ENCODE measurements at regions not wholly inside any gene's neighbourhood (a gene's known extent, or its start where the extent isn't known, plus 50 kb on each side); places are given as distances from the start of the nearest gene placed in this dataset.

- no peaks in the 10 kb centered on the region for H3K9me2 ChIP-seq (replicated peaks; ENCODE audit: control insufficient read depth, low read length)
- no peaks in the 10 kb centered on the region for H3K36me3 ChIP-seq (ENCODE audit: control insufficient read depth, low read length)
- no peaks in the 10 kb centered on the region for H3K9me3 ChIP-seq (ENCODE audit: control insufficient read depth, insufficient read depth, low read length)
- H3K27ac ChIP-seq (ENCODE audit: low read depth, low read length): no peak overlapping the region
- no peak overlapping the region for H3K4me3 ChIP-seq (ENCODE audit: low read length)
- H4K20me1 ChIP-seq (ENCODE audit: control insufficient read depth, insufficient read depth, low read depth, low read length): no peaks in the 10 kb centered on the region
- H3K4me2 ChIP-seq (ENCODE audit: low read length): no peak overlapping the region
- peaks cover 4% of the 10 kb centered on the region for H3K27me3 ChIP-seq (ENCODE audit: control insufficient read depth, low read length)
- no peaks in the 10 kb centered on the region for H3K79me2 ChIP-seq (ENCODE audit: control insufficient read depth, low read length)
- no peaks in the 10 kb centered on the region for H3K4me1 ChIP-seq (ENCODE audit: control insufficient read depth, low read length)
- no peaks in the 10 kb centered on the region for H3F3A ChIP-seq (ENCODE audit: control insufficient read depth, insufficient read depth)
- no peak for TF ChIP-seq EZH2phosphoT487 (IDR thresholded peaks at IDR 0.05; ENCODE audit: borderline replicate concordance, low read length)
- TF ChIP-seq, protein P1, sequence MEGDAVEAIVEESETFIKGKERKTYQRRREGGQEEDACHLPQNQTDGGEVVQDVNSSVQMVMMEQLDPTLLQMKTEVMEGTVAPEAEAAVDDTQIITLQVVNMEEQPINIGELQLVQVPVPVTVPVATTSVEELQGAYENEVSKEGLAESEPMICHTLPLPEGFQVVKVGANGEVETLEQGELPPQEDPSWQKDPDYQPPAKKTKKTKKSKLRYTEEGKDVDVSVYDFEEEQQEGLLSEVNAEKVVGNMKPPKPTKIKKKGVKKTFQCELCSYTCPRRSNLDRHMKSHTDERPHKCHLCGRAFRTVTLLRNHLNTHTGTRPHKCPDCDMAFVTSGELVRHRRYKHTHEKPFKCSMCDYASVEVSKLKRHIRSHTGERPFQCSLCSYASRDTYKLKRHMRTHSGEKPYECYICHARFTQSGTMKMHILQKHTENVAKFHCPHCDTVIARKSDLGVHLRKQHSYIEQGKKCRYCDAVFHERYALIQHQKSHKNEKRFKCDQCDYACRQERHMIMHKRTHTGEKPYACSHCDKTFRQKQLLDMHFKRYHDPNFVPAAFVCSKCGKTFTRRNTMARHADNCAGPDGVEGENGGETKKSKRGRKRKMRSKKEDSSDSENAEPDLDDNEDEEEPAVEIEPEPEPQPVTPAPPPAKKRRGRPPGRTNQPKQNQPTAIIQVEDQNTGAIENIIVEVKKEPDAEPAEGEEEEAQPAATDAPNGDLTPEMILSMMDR (IDR thresholded peaks at IDR 0.05; ENCODE audit: low read depth, low read length, poor library complexity, severe bottlenecking): no peak
Measured at GRCh38 chr6:134757911-134758361, 192.0 kb downstream of the ALDH8A1 start.

DNA sequence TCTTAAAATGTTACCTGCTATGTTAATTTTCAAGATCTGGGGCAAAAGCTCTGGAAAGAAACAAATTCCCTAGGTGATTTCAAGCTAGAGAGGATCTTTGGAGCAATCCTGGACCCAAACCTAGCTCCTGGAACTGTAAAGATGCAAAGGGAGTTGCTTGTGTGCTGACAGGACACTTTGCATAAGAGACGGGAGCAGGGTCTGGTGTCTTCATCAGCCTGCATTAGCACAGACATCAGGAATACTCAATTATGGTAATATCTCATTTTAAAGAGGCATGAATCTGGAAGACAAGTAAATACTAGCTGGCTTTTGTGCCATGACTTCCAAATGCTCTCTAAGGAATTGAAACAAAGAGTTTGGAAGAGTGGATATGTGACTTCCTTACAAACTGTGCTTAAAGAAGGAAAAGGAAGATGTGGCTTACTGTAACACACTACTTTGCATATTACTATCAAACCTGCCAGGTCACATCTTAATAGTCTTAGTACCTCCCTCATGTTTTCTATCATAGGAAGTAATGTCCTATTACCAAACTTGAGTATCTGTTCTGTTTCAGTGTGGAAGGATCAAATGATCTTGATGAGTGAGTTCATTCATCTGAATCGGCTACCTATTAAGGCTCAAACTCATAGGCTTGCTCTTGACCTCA is 193.4 kb downstream of the ALDH8A1 start:
- TF ChIP-seq, protein P1 (IDR thresholded peaks at IDR 0.05; ENCODE audit: low read depth, low read length, poor library complexity, severe bottlenecking): no peak
- Histone ChIP-seq H3K4me2 (ENCODE audit: low read length) (no peak overlapping the region), H3K9me2 (replicated peaks; ENCODE audit: control insufficient read depth, low read length) (no peaks in the 10 kb centered on the region), H3K27me3 (ENCODE audit: control insufficient read depth, low read length) (peaks cover 4% of the 10 kb centered on the region), H3K27ac (ENCODE audit: low read depth, low read length) (no peak overlapping the region), H3K4me3 (ENCODE audit: low read length) (no peak overlapping the region), H3K79me2 (ENCODE audit: control insufficient read depth, low read length) (no peaks in the 10 kb centered on the region), H3F3A (ENCODE audit: control insufficient read depth, insufficient read depth) (no peaks in the 10 kb centered on the region), H3K9me3 (ENCODE audit: control insufficient read depth, insufficient read depth, low read length) (no peaks in the 10 kb centered on the region), H3K4me1 (ENCODE audit: control insufficient read depth, low read length) (no peaks in the 10 kb centered on the region), H4K20me1 (ENCODE audit: control insufficient read depth, insufficient read depth, low read depth, low read length) (no peaks in the 10 kb centered on the region), H3K36me3 (ENCODE audit: control insufficient read depth, low read length) (no peaks in the 10 kb centered on the region)

- no peak for TF ChIP-seq EZH2phosphoT487 (IDR thresholded peaks at IDR 0.05; ENCODE audit: borderline replicate concordance, low read length)
- TF ChIP-seq, protein P1 (IDR thresholded peaks at IDR 0.05; ENCODE audit: low read depth, low read length, poor library complexity, severe bottlenecking): no peak
- no peak overlapping the region for H3K4me3 ChIP-seq (ENCODE audit: low read length)
- H3F3A ChIP-seq (ENCODE audit: control insufficient read depth, insufficient read depth): no peaks in the 10 kb centered on the region
- H3K36me3 ChIP-seq (ENCODE audit: control insufficient read depth, low read length): no peaks in the 10 kb centered on the region
- peaks cover 4% of the 10 kb centered on the region for H3K27me3 ChIP-seq (ENCODE audit: control insufficient read depth, low read length)
- no peaks in the 10 kb centered on the region for H3K4me1 ChIP-seq (ENCODE audit: control insufficient read depth, low read length)
- no peaks in the 10 kb centered on the region for H4K20me1 ChIP-seq (ENCODE audit: control insufficient read depth, insufficient read depth, low read depth, low read length)
- no peaks in the 10 kb centered on the region for H3K79me2 ChIP-seq (ENCODE audit: control insufficient read depth, low read length)
- no peaks in the 10 kb centered on the region for H3K9me2 ChIP-seq (replicated peaks; ENCODE audit: control insufficient read depth, low read length)
- no peak overlapping the region for H3K4me2 ChIP-seq (ENCODE audit: low read length)
- H3K9me3 ChIP-seq (ENCODE audit: control insufficient read depth, insufficient read depth, low read length): no peaks in the 10 kb centered on the region
- no peak overlapping the region for H3K27ac ChIP-seq (ENCODE audit: low read depth, low read length)
Measured at GRCh38 chr6:134754013-134754690, 195.7 kb downstream of the ALDH8A1 start.

Data from DOHH2 (cell line).